HepG2 (cell line): ENCODE measurements at regions not wholly inside any gene's neighbourhood (a gene's known extent, or its start where the extent isn't known, plus 50 kb on each side); places are given as distances from the start of the nearest gene placed in this dataset.

Source experiments
- ATAC-seq: fragments of 200-7000 bp; cut with Tn5 transposase; 3 replicates; pipeline ENCODE4 v1.9.1; 2020; ENCODE audit warnings: mild to moderate bottlenecking, moderate library complexity
- BruUV-seq: library from RNA; stranded (reverse); fragments of 400-500 nt; replicated peaks from 2 replicates; lab custom pipeline; 2021; lab: Mats Ljungman, UMichigan
- CTCF ChIA-PET: fragments of 300-600 bp; formaldehyde crosslinking; extraction: SDS; loops from one replicate; lab custom pipeline; 2021; ENCODE audit warnings: low total read pairs, inconsistent platforms, low intra/inter-chr PET ratio; lab: Yijun Ruan, JAX
- POLR2A ChIA-PET: fragments of 350-600 bp; sonication (Branson Sonifier 250); formaldehyde crosslinking; loops from one replicate; lab custom pipeline; 2020; ENCODE audit warnings: antibody characterized with exemption, inconsistent platforms; lab: Yijun Ruan, JAX
- DNase-seq: peaks from one replicate; pipeline ENCODE4 v3.0.0-alpha.2; 2015; ENCODE audit warnings: low spot score
- FAIRE-seq: peaks from 3 replicates; lab custom pipeline; 2011; peaks lifted over from hg19 to GRCh38; lab: Jason Lieb, UNC
- H2AFZ ChIP-seq: one replicate; pipeline ENCODE4 v1.6.1; 2011; ENCODE audit warnings: low read length, inconsistent platforms
- H3K27ac ChIP-seq: fragments of 300-600 bp; 3 replicates; pipeline ENCODE4 v1.8.0; 2011; ENCODE audit warnings: mixed run types, mild to moderate bottlenecking, mixed read lengths, low read length, inconsistent platforms; ENCODE audit not compliant: insufficient read depth; ENCODE audit errors: extremely low read length
- H3K27me3 ChIP-seq, 2 experiments: fragments of 200-600 bp in 1 of 2; 2 replicates in 1 of 2; 3 replicates in 1 of 2; pipeline versions ENCODE4 v1.6.0 to v1.8.0; 2011; ENCODE audit warnings: low read length in 2 of 2, mild to moderate bottlenecking in 2 of 2, moderate library complexity in 2 of 2, inconsistent platforms in 1 of 2; ENCODE audit not compliant: insufficient read depth in 2 of 2, control insufficient read depth in 1 of 2
- H3K36me3 ChIP-seq, 2 experiments: fragments of 200-600 bp in 1 of 2; replicated peaks in 1 of 2; 2 replicates in 1 of 2; 3 replicates in 1 of 2; pipeline versions ENCODE4 v1.5.1 to v1.8.0; 2011; ENCODE audit warnings: low read length in 2 of 2, inconsistent platforms in 1 of 2; ENCODE audit not compliant: insufficient read depth in 2 of 2, control insufficient read depth in 1 of 2
- H3K4me1 ChIP-seq: 2 replicates; pipeline ENCODE4 v1.5.1; 2012; ENCODE audit warnings: low read length, inconsistent platforms; ENCODE audit not compliant: insufficient read depth
- H3K4me2 ChIP-seq: 2 replicates; pipeline ENCODE4 v1.6.0; 2011; ENCODE audit warnings: low read depth, low read length, inconsistent platforms
- H3K4me3 ChIP-seq, 3 experiments: fragments of 200-600 bp in 1 of 3; sonication (generic), shearing (Covaris generic) in 1 of 3; replicated peaks in 1 of 3; 2 replicates each; pipeline ENCODE4 v1.5.1; 2011 to 2016; ENCODE audit warnings: low read length in 3 of 3, inconsistent platforms in 2 of 3, low read depth in 2 of 3, mild to moderate bottlenecking in 2 of 3, control low read depth in 1 of 3, mixed read lengths in 1 of 3; ENCODE audit not compliant: insufficient read depth in 1 of 3
- H3K79me2 ChIP-seq: one replicate; pipeline ENCODE4 v1.6.1; 2011; ENCODE audit warnings: low read length, inconsistent platforms; ENCODE audit not compliant: insufficient read depth
- H3K9ac ChIP-seq: 2 replicates; pipeline ENCODE4 v1.6.0; 2011; ENCODE audit warnings: mild to moderate bottlenecking, low read depth, low read length, inconsistent platforms; ENCODE audit not compliant: insufficient read depth
- H3K9me3 ChIP-seq: 2 replicates; pipeline ENCODE4 v1.5.1; 2012; ENCODE audit warnings: mild to moderate bottlenecking, low read length
- H4K20me1 ChIP-seq: 2 replicates; pipeline ENCODE4 v1.6.0; 2011; ENCODE audit warnings: inconsistent platforms, mild to moderate bottlenecking, low read length, moderate library complexity; ENCODE audit not compliant: insufficient read depth
- ARHGAP35 ChIP-seq: sonication (generic); formaldehyde crosslinking; IDR thresholded peaks from 2 replicates; pipeline ENCODE4 v1.9.0; 2022; ENCODE audit warnings: mild to moderate bottlenecking, inconsistent platforms, moderate library complexity, missing genetic modification reagents, borderline replicate concordance
- HDAC6 ChIP-seq: fragments of 200-600 bp; sonication (generic); IDR thresholded peaks from 2 replicates; pipeline ENCODE4 v1.7.0; 2017; ENCODE audit warnings: mild to moderate bottlenecking, antibody characterized with exemption, low read length, low read depth
- NR2F2 ChIP-seq: IDR thresholded peaks from 2 replicates; pipeline ENCODE4 v1.6.1; 2012; ENCODE audit warnings: low read depth, inconsistent platforms, borderline replicate concordance
- SRY ChIP-seq: sonication (generic); formaldehyde crosslinking; IDR thresholded peaks from 2 replicates; pipeline ENCODE4 v1.8.0; 2022; ENCODE audit warnings: mild to moderate bottlenecking, missing genetic modification reagents
- TGIF2 ChIP-seq: IDR thresholded peaks from 2 replicates; pipeline ENCODE4 v1.6.1; 2016; ENCODE audit warnings: control low read depth, missing compliant biosample characterization
- TSC22D2 ChIP-seq: sonication (generic); formaldehyde crosslinking; IDR thresholded peaks from 2 replicates; pipeline ENCODE4 v1.5.1; 2020; ENCODE audit warnings: missing genetic modification reagents, mild to moderate bottlenecking, borderline replicate concordance
- ZNF34 ChIP-seq: sonication (generic); formaldehyde crosslinking; IDR thresholded peaks from 2 replicates; pipeline ENCODE4 v1.4.0; 2020; ENCODE audit warnings: mild to moderate bottlenecking, missing genetic modification reagents, borderline replicate concordance
- ZNF629 ChIP-seq: sonication (generic); formaldehyde crosslinking; conservative IDR thresholded peaks from 2 replicates; pipeline ENCODE4 v1.5.0; 2020; ENCODE audit warnings: missing genetic modification reagents
- whole genome bisulfite sequencing: methylation state at CpG from one replicate; pipeline ENCODE4 v1.1.6; 2017; ENCODE audit warnings: low lambda C conversion rate; 5-methylcytosine and 5-hydroxymethylcytosine counted together
- in situ Hi-C: cut with HindIII; loops from 2 replicates; pipeline ENCODE4 v1.10.0; 2017; ENCODE audit warnings: low pct_unique_long_range_greater_than_20kb; ENCODE audit not compliant: extremely low pct_ligation_motif_present
- intact Hi-C: fragments of 100-400 bp; cut with micrococcal nuclease; formaldehyde crosslinking; loops from one replicate; pipeline ENCODE4 v1.10.0; 2022; ENCODE audit not compliant: unreplicated experiment
- TF ChIP-seq, protein P1 (sequence below), 2 experiments: sonication (generic) in 1 of 2; formaldehyde crosslinking in 1 of 2; IDR thresholded peaks; 2 replicates each; pipeline versions ENCODE4 v1.4.0 to v1.6.1; 2016 to 2020; ENCODE audit warnings: borderline replicate concordance in 1 of 2, low read depth in 1 of 2, mild to moderate bottlenecking in 1 of 2, missing genetic modification reagents in 1 of 2
- TF ChIP-seq, protein P2 (sequence below): sonication (generic); formaldehyde crosslinking; IDR thresholded peaks from 2 replicates; pipeline ENCODE4 v1.4.0; 2020; ENCODE audit warnings: missing genetic modification reagents

DNA sequence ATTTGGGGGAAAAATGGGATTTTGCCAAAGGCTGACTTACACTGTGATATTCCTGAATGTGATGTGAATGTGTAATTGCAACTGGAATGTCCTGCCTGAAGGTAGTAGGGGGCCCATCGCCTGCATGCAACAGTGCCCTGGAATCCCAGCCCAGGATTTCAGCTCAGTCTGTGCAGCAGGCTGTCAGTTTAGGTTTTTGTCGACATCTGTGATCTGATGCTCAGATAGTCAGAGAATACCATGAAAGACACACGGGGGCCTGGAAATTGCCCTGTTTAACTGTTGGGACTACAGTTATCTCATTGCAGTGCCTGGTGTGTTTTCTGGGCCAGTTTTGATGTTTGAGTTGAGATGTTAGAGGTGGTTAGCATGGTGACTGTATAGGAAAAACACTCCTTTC, 84.5 kb upstream of the HK2 start:
- H3K27ac ChIP-seq, result no peak overlapping the region
- H3K9me3 ChIP-seq, result no peaks in the 10 kb centered on the region
- ATAC-seq (no peak), FAIRE-seq (no peak)
- no peak overlapping the region for H3K4me2 ChIP-seq
- peaks cover 0 to 24% of the 10 kb centered on the region in 2 experiments; a peak in 4 of 5 replicates for H3K27me3 ChIP-seq
- H3K9ac ChIP-seq, result no peak overlapping the region
- POLR2A ChIA-PET, result no interaction called here
- no peaks in the 10 kb centered on the region for H3K79me2 ChIP-seq
- TF ChIP-seq TSC22D2 (no peak), ARHGAP35 (CRISPR knock-in tag) (no peak)
- TF ChIP-seq, all 625 proteins: peak for 0
- CTCF ChIA-PET, result no interaction called here
- in situ Hi-C loops, result no loop called here
- BruUV-seq, result no TSS peak
- Histone ChIP-seq H2AFZ (no peak overlapping the region), H3K4me1 (peaks cover 78% of the 10 kb centered on the region), H3K4me3 (no peak overlapping the region), H3K36me3 (no peaks in the 10 kb centered on the region), H4K20me1 (no peaks in the 10 kb centered on the region)
- intact Hi-C loops, result no loop called here
- 63% methylated on average over 3 of the region's 3 CpGs for WGBS
- no peak for DNase-seq

DNA sequence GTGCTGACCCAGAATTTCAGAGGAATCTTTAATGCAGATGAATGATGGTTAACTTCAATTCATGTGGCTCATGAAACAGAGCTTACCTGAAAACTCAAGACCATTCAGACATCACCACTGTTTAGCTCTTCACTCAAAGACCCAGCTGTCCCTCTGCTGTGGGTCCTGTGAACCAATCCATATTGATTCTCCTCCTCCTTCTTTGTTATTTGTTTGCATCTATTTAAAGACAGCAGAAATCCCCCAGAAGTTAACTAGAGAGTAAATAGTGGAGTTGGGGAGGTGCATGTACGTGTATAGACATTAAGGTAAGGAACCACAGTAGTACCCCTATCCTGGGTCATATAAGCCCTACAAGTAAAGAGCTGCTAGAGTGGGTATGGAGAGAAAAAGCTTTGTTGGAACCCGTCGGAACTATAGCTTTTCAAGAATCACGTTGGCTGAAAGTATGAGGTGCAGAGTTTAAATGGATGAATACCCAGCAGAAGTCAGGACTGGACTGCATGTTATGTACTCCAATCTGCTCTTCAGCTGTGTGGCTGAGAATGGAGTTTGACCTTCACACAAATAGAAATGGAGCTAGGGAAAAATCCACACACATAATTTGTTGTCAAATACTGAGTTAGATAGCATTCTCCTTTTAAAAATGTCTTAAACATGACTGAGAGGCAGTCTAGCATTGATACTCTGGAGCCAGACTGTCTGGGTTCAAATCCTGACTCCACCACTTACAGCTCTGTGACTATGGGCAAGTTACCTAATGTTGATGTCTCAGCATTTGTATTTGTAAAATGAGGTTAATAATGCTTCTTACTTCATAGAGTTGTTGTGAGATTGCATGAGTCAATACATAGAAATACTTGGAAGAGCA, 81.7 kb upstream of the HK2 start:
- FAIRE-seq, result peak; percentile 89
- ATAC-seq, result peak; percentile 86
- peak overlapping the region; percentile 35; the same call in 1 of the 2 replicates for H3K9ac ChIP-seq
- peak overlapping the region in 1 of 3 experiments; percentile 18; a peak in 2 of 6 replicates for H3K4me3 ChIP-seq
- H3K27ac ChIP-seq, result peak overlapping the region; percentile 71
- H4K20me1 ChIP-seq, result no peaks in the 10 kb centered on the region
- POLR2A ChIA-PET, result interaction anchor here (0.7 to 1.9 kb wide), 7 partner anchors 11 to 88 kb away, joined by 3 to 20 read pairs (median 8); partner anchors contain the start of gene HK2
- in situ Hi-C loops (no loop called here), intact Hi-C loops (no loop called here)
- no TSS peak for BruUV-seq
- CTCF ChIA-PET, result no interaction called here
- no peak overlapping the region for H2AFZ ChIP-seq
- no peaks in the 10 kb centered on the region for H3K27me3 ChIP-seq
- H3K79me2 ChIP-seq, result no peaks in the 10 kb centered on the region
- H3K4me1 ChIP-seq, result peaks cover 74% of the 10 kb centered on the region
- peaks cover 17% of the 10 kb centered on the region for H3K9me3 ChIP-seq
- DNase-seq, result peak; percentile 81
- 3% methylated on average over 4 of the region's 4 CpGs for WGBS
- H3K36me3 ChIP-seq, result no peaks in the 10 kb centered on the region
- peak overlapping the region; percentile 63 for H3K4me2 ChIP-seq
- no peak for TF ChIP-seq SRY (CRISPR knock-in tag)
- TF ChIP-seq TGIF2 (CRISPR knock-in tag), result no peak
- no peak for TF ChIP-seq ZNF34
- TF ChIP-seq, protein P1, sequence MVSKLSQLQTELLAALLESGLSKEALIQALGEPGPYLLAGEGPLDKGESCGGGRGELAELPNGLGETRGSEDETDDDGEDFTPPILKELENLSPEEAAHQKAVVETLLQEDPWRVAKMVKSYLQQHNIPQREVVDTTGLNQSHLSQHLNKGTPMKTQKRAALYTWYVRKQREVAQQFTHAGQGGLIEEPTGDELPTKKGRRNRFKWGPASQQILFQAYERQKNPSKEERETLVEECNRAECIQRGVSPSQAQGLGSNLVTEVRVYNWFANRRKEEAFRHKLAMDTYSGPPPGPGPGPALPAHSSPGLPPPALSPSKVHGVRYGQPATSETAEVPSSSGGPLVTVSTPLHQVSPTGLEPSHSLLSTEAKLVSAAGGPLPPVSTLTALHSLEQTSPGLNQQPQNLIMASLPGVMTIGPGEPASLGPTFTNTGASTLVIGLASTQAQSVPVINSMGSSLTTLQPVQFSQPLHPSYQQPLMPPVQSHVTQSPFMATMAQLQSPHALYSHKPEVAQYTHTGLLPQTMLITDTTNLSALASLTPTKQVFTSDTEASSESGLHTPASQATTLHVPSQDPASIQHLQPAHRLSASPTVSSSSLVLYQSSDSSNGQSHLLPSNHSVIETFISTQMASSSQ (IDR thresholded peaks at IDR 0.05; ENCODE audit: low read depth), result no peak
- TF ChIP-seq, protein P1 (CRISPR knock-in tag; IDR thresholded peaks at IDR 0.05; ENCODE audit: borderline replicate concordance), result no peak
- TF ChIP-seq, protein P2, sequence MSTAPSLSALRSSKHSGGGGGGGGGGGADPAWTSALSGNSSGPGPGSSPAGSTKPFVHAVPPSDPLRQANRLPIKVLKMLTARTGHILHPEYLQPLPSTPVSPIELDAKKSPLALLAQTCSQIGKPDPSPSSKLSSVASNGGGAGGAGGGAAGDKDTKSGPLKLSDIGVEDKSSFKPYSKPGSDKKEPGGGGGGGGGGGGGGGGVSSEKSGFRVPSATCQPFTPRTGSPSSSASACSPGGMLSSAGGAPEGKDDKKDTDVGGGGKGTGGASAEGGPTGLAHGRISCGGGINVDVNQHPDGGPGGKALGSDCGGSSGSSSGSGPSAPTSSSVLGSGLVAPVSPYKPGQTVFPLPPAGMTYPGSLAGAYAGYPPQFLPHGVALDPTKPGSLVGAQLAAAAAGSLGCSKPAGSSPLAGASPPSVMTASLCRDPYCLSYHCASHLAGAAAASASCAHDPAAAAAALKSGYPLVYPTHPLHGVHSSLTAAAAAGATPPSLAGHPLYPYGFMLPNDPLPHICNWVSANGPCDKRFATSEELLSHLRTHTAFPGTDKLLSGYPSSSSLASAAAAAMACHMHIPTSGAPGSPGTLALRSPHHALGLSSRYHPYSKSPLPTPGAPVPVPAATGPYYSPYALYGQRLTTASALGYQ (CRISPR knock-in tag), result peak; percentile 74
- no peak for TF ChIP-seq NR2F2
- no peak for TF ChIP-seq HDAC6
- TF ChIP-seq ZNF629 (CRISPR knock-in tag), result no peak; the same call in 1 of the 2 replicates
